ENCODE measurements at regions not wholly inside any gene's neighbourhood (a gene's known extent, or its start where the extent isn't known, plus 50 kb on each side); places are given as distances from the start of the nearest gene placed in this dataset.

DNA sequence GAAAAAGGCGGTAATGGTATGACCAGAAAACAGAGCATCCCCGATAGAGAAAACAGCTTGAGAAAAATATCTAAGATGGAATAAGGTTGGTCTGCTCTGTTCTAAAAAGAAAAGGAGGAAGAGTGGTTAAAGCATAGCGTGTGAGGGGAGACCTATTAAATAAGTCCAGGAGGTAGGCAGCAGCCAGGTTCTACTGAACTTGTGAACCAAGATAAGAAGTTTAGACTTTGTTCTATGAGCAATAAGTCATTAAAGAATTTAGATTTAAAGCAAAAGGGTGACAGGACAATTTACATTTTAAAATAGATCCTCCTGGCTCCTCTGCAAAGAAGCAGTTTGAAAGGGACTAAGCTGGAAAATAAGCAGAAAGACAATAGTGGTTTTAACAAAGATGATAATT is 81.3 kb upstream of the COX7C start:
- TF ChIP-seq POLR2AphosphoS5 (IDR thresholded peaks at IDR 0.05) = no peak
- TF ChIP-seq POLR2A (IDR thresholded peaks at IDR 0.05) = no peak
- TF ChIP-seq, protein P1, sequence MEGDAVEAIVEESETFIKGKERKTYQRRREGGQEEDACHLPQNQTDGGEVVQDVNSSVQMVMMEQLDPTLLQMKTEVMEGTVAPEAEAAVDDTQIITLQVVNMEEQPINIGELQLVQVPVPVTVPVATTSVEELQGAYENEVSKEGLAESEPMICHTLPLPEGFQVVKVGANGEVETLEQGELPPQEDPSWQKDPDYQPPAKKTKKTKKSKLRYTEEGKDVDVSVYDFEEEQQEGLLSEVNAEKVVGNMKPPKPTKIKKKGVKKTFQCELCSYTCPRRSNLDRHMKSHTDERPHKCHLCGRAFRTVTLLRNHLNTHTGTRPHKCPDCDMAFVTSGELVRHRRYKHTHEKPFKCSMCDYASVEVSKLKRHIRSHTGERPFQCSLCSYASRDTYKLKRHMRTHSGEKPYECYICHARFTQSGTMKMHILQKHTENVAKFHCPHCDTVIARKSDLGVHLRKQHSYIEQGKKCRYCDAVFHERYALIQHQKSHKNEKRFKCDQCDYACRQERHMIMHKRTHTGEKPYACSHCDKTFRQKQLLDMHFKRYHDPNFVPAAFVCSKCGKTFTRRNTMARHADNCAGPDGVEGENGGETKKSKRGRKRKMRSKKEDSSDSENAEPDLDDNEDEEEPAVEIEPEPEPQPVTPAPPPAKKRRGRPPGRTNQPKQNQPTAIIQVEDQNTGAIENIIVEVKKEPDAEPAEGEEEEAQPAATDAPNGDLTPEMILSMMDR (IDR thresholded peaks at IDR 0.05 in 8 of 11, conservative IDR thresholded peaks at IDR 0.05 in 3 of 11) = no peak
